NCI-H69 (cell line): ENCODE measurements at regions not wholly inside any gene's neighbourhood (a gene's known extent, or its start where the extent isn't known, plus 50 kb on each side); places are given as distances from the start of the nearest gene placed in this dataset.
A peak's percentile ranks its signal among the peaks of the same experiment; 100 is the strongest.

ENCODE experiments used
- DNase-seq: peaks from one replicate; lab custom pipeline; 2025; lab: John Stamatoyannopoulos, UW

GRCh38 chr2:9137379-9138150 lies 69.0 kb upstream of the ASAP2 start:
- peak; percentile 71 for DNase-seq

GRCh38 chr2:9135822-9136558 lies 70.6 kb upstream of the ASAP2 start:
- DNase-seq, result no peak

- no peak for DNase-seq
These were observed 79.3 kb upstream of the ASAP2 start for GRCh38 chr2:9127316-9127715.

- no peak for DNase-seq
These were observed 80.1 kb upstream of the ASAP2 start for GRCh38 chr2:9126540-9126939.

GRCh38 chr2:9124231-9124741 lies 82.3 kb upstream of the ASAP2 start:
- no peak for DNase-seq

GRCh38 chr2:9123069-9123468 lies 83.5 kb upstream of the ASAP2 start:
- DNase-seq, result no peak

GRCh38 chr2:9122367-9122766 lies 84.2 kb upstream of the ASAP2 start:
- DNase-seq, result no peak

- DNase-seq, result no peak
These were observed 88.1 kb upstream of the ASAP2 start for GRCh38 chr2:9118383-9118960.

- DNase-seq, result no peak
These were observed 91.4 kb upstream of the ASAP2 start for GRCh38 chr2:9115229-9115628.

- DNase-seq, result peak; percentile 4
These were observed 92.2 kb upstream of the ASAP2 start for GRCh38 chr2:9114458-9114857.

GRCh38 chr2:9113916-9114315 lies 92.7 kb upstream of the ASAP2 start:
- DNase-seq, result no peak

- DNase-seq, result no peak
These were observed 93.3 kb upstream of the ASAP2 start for GRCh38 chr2:9113262-9113661.

GRCh38 chr2:9112079-9112721 lies 94.4 kb upstream of the ASAP2 start:
- no peak for DNase-seq

- peak; percentile 22 for DNase-seq
These were observed 95.6 kb upstream of the ASAP2 start for GRCh38 chr2:9110893-9111569.

- no peak for DNase-seq
These were observed 96.2 kb upstream of the ASAP2 start for GRCh38 chr2:9110346-9110884.

GRCh38 chr2:9109871-9110270 lies 96.7 kb upstream of the ASAP2 start:
- no peak for DNase-seq

GRCh38 chr2:9108210-9108967 lies 98.2 kb upstream of the ASAP2 start:
- peak; percentile 94 for DNase-seq

GRCh38 chr2:9107168-9108025 lies 99.2 kb upstream of the ASAP2 start:
- peak; percentile 66 for DNase-seq

- peak; percentile 93 for DNase-seq
These were observed 100.1 kb upstream of the ASAP2 start for GRCh38 chr2:9106338-9107167.
